IgD-negative memory B cell (primary cell): ENCODE measurements at regions not wholly inside any gene's neighbourhood (a gene's known extent, or its start where the extent isn't known, plus 50 kb on each side); places are given as distances from the start of the nearest gene placed in this dataset.

ENCODE experiments used
- H3K27ac Mint-ChIP-seq, 3 donors: one replicate each; pipeline ENCODE4 v1.8.0; 2020 to 2022; ENCODE audit warnings: mild to moderate bottlenecking in 3 of 3, mixed read lengths in 3 of 3, moderate library complexity in 1 of 3
- H3K27me3 Mint-ChIP-seq: one replicate; pipeline ENCODE4 v1.8.0; 2021; ENCODE audit warnings: mixed read lengths
- H3K36me3 Mint-ChIP-seq: one replicate; pipeline ENCODE4 v1.8.0; 2020; ENCODE audit warnings: mild to moderate bottlenecking, mixed read lengths
- H3K4me1 Mint-ChIP-seq, 3 donors: one replicate each; pipeline ENCODE4 v1.8.0; 2020 to 2022; ENCODE audit warnings: mixed read lengths in 3 of 3, mild to moderate bottlenecking in 1 of 3
- H3K4me3 Mint-ChIP-seq, 4 donors: one replicate each; pipeline ENCODE4 v1.8.0; 2020 to 2022; ENCODE audit warnings: mild to moderate bottlenecking in 4 of 4, mixed read lengths in 4 of 4, moderate library complexity in 3 of 4
- H3K9me3 Mint-ChIP-seq, 3 donors: one replicate each; pipeline ENCODE4 v1.8.0; 2020 to 2021; ENCODE audit warnings: mixed read lengths in 3 of 3, mild to moderate bottlenecking in 1 of 3

DNA sequence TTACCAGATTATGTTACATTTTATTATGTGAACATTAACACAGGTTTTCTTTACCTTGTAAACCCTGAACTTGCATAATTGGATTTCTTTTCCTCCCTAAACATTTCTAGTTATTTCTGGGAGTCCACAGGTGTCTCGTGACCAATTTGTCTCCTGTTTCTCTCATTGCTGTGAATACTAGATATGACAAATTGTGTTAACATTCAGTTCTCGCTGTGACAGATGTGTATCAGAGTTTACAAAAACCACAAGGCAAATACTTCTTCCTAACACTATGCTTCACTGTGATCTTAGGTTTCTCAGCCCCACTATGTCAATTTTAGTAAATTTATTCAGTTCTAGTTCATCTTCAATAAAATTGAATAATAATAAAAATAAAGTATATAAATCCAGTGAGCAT is 1554.9 kb downstream of the EFNB2 start:
- Mint-ChIP-seq H3K36me3 (no peaks in the 10 kb centered on the region), H3K27me3 (no peaks in the 10 kb centered on the region), H3K4me3 (no peak overlapping the region), H3K4me1 (peaks cover 0 to 8% (median 8%) of the 10 kb centered on the region in 3 donors), H3K9me3 (no peaks in the 10 kb centered on the region), H3K27ac (no peak overlapping the region)

DNA sequence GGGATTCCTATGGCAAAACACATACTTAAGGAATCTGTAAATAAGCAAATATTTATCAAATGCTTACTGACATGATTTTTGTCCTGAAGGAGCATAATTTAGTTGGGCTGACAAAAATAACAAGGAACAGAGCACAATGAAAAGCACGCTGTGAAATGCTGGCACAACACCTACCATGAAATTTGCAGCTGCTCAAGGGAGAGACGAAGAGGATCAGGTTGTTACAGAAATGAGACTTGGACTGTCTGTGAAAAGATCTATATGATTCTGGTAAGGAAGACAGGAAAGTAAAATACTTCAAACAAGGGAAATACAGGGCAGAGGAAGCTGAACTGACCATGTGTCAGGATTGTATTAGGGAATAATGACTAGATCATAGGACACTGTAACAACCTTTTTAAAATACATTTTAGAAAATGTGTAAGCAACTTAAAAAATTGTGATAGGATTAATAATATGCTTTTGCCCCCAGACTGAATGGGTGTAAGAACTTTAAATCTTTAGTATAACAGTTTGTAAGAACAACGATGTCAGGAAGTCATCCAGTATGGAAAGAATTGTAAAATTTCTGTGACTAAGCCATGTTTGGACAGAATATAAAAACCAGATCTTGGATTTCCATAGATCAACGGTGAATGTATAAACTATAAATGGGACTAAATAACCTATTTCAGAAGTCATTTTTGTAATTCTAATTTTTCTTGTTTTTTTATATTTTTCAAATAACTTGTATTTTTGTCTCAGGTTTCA is 1556.0 kb downstream of the EFNB2 start:
- H3K36me3 Mint-ChIP-seq, result no peaks in the 10 kb centered on the region
- peaks cover 0 to 5% (median 4%) of the 10 kb centered on the region in 3 donors for H3K4me1 Mint-ChIP-seq
- no peaks in the 10 kb centered on the region for H3K9me3 Mint-ChIP-seq
- H3K27ac Mint-ChIP-seq, result no peak overlapping the region
- H3K27me3 Mint-ChIP-seq, result no peaks in the 10 kb centered on the region
- H3K4me3 Mint-ChIP-seq, result no peak overlapping the region

DNA sequence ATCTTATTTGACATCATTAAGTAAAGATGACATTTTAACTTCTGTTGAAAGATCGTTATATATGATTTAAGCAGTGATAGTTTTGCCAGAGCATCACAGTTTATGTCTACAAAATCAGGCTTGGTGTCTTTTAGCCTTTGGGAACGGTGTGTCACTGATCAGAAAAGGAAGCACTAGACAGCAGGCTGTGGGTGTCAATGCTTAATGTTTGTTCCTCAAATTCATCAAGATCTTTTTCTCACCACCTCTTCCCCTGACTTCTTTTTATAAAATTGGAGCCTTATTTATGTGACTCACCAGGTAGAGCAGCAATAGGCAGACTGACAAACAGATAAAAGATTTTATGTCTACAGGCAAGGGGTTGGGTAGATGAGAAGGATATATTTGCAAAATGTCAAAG is 1558.5 kb downstream of the EFNB2 start:
- no peaks in the 10 kb centered on the region for H3K9me3 Mint-ChIP-seq
- H3K4me3 Mint-ChIP-seq, result no peak overlapping the region
- H3K36me3 Mint-ChIP-seq, result no peaks in the 10 kb centered on the region
- H3K4me1 Mint-ChIP-seq, result no peaks in the 10 kb centered on the region
- no peaks in the 10 kb centered on the region for H3K27me3 Mint-ChIP-seq
- no peak overlapping the region for H3K27ac Mint-ChIP-seq

DNA sequence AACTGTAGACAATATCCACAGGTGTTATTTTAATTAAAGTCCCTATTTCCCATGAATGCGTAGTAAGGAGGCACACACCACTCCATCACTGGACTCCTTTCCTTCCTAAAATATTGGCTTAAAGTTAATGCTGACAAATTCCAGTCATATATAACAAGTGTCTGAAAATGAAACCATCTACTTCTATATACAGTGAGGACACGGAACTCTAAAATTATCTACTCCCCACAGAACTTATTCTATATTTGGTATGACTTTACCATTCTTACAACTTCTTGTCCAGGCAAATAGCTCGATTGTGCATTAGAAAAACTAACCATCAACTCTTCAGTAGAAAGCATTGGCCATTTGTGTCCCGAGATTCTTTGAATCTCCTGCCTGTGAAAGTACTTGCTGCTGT is 1560.2 kb downstream of the EFNB2 start:
- H3K4me1 Mint-ChIP-seq, result no peaks in the 10 kb centered on the region
- H3K27ac Mint-ChIP-seq, result no peak overlapping the region
- no peak overlapping the region for H3K4me3 Mint-ChIP-seq

DNA sequence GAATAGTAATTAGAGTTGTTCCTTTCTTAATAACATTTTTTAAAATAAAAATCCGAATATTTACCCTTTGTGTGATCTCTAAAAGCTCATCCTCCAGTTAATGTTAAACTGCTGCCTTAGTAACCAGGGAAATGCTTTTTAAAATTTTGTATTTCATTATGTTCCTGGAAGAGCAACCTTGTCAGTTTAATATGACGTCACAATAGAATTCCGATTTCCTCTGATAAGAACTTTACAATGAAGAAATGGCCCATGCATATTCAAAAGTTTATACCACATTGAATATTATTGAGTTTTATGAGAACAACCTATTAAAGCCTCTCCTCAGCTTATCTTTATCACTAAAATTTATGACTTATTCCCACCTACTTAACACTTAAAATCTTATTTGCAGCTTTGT is 1566.6 kb downstream of the EFNB2 start:
- no peaks in the 10 kb centered on the region for H3K4me1 Mint-ChIP-seq
- H3K27ac Mint-ChIP-seq, result no peak overlapping the region
- no peaks in the 10 kb centered on the region for H3K27me3 Mint-ChIP-seq
- H3K9me3 Mint-ChIP-seq, result no peaks in the 10 kb centered on the region
- no peaks in the 10 kb centered on the region for H3K36me3 Mint-ChIP-seq
- no peak overlapping the region for H3K4me3 Mint-ChIP-seq

More for the DNA sequence above, 1560.2 kb downstream of the EFNB2 start:
- H3K27me3 Mint-ChIP-seq, result no peaks in the 10 kb centered on the region
- H3K9me3 Mint-ChIP-seq, result no peaks in the 10 kb centered on the region
- no peaks in the 10 kb centered on the region for H3K36me3 Mint-ChIP-seq

DNA sequence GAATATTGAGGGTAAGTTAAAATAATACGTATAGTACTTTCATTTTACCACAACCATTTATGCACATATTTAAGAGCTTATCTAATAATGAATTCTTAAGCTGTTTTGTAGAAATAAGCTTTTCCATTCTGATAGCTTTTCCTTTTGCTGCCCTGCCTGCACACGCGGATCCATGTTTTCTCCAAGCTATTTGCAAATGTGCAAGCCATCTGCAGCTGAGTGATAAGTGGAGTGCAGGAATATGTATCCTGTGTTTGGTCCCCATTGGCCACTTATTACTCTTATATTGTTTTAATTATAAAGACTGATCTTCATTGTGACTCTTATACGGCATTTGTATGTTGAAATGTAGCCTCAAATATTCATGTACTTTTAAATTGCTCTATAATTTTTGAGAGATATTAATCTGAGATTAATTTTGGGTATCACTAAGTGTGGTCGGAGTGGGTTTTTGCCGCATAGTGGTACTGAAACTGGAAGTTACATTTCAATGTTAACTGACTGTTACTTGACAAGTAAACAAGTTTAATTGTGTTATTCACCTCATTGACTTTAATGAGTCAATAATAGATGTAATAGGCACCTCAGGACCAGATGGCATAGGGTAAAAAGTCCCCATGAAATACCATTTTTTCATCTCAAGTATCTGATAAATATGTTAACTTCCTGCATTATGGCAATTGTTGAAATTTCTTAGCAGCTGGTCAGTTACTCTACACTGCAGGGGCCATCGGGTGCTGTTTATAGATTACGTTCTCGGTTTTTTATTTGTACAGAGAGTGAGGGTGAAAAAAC is 1567.4 kb downstream of the EFNB2 start:
- no peaks in the 10 kb centered on the region for H3K36me3 Mint-ChIP-seq
- H3K9me3 Mint-ChIP-seq, result no peaks in the 10 kb centered on the region
- no peak overlapping the region for H3K27ac Mint-ChIP-seq
- H3K27me3 Mint-ChIP-seq, result no peaks in the 10 kb centered on the region
- H3K4me1 Mint-ChIP-seq, result no peaks in the 10 kb centered on the region
- H3K4me3 Mint-ChIP-seq, result no peak overlapping the region

DNA sequence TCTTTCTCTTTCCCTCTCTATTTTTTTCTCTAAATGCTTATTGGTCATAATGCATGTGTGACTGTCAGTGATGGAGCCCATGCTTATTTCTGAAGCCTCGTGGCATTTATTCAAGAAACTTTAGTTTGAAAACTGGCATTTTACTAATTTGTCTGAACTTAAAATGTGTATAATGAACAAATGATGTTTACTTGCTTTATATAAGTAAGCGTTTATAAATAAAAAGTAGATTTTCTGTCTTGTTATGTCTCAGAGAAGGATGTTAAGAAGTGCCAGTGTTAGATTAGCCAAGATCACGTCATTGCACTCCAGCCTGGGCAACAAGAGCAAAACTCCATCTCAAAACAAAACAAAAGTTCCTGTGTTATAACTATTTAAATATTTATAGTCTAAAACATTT is 1568.1 kb downstream of the EFNB2 start:
- Mint-ChIP-seq H3K27ac (no peak overlapping the region), H3K9me3 (peaks cover 0 to under 1% (median 0%) of the 10 kb centered on the region in 3 donors), H3K4me1 (no peaks in the 10 kb centered on the region), H3K4me3 (no peak overlapping the region), H3K27me3 (no peaks in the 10 kb centered on the region), H3K36me3 (no peaks in the 10 kb centered on the region)

DNA sequence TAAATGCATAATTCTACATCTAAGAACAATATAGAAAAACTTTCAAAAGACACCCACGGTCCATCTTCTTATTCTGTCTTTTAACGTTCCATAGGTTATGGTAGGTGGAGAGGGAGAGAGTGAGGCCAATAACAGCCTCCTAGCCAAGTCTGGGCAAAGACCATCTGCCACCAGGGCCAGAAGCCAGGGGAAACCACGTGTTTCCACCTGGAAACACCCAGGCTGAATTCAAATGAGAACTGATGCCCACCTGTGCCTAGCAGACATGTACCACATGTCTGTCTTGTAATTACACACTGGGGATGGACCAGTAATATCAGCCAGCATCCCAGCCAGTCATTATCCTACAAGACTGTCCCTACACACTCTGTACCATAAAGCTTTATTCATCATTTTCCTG is 1573.1 kb downstream of the EFNB2 start:
- Mint-ChIP-seq H3K27ac (no peak overlapping the region), H3K27me3 (no peaks in the 10 kb centered on the region), H3K36me3 (no peaks in the 10 kb centered on the region), H3K9me3 (peaks cover 3 to 8% (median 4%) of the 10 kb centered on the region in 3 donors), H3K4me3 (no peak overlapping the region), H3K4me1 (no peaks in the 10 kb centered on the region)

DNA sequence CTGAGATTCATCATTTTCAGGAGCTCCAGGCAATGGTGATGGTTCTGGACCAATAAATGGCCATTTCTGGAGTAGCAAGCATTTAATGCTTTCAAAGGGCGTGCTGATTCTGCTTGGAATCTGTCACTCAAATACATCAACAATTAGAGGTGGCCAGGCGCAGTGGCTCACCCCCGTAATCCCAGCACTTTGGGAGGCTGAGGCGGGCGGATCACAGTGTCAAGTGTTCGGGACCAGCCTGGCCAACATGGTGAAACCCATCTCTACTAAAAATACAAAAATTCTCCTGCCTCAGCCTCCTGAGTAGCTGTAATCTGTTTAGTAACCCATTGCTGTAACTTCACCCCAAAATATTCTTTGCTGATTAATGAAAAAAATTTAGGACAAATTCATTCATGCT is 1574.2 kb downstream of the EFNB2 start:
- Mint-ChIP-seq H3K4me1 (no peaks in the 10 kb centered on the region), H3K4me3 (no peak overlapping the region), H3K9me3 (peaks cover 3 to 8% (median 4%) of the 10 kb centered on the region in 3 donors), H3K27me3 (no peaks in the 10 kb centered on the region), H3K27ac (no peak overlapping the region), H3K36me3 (no peaks in the 10 kb centered on the region)

DNA sequence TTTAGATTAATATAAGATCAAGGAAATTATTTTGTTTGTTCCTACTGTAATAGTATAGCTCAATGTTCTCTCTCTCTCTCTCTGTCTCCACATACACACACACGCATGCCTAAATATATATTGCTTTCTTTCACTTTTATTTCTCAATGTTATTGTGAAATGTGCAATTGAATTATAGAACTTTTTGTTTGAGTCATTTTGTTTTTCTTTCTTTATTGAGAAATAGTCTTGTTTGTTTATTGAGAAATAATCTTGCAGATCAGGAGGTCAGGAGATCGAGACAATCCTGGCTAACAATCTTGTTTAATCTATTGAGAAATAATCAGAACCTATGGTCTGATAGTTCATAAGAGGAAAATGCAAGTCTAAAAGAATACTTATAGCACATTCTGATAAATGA is 1581.3 kb downstream of the EFNB2 start:
- no peak overlapping the region for H3K4me3 Mint-ChIP-seq
- H3K27ac Mint-ChIP-seq, result no peak overlapping the region
- H3K27me3 Mint-ChIP-seq, result no peaks in the 10 kb centered on the region
- peaks cover 0 to 2% (median 0%) of the 10 kb centered on the region in 3 donors for H3K4me1 Mint-ChIP-seq
- H3K36me3 Mint-ChIP-seq, result no peaks in the 10 kb centered on the region
- H3K9me3 Mint-ChIP-seq, result no peaks in the 10 kb centered on the region

DNA sequence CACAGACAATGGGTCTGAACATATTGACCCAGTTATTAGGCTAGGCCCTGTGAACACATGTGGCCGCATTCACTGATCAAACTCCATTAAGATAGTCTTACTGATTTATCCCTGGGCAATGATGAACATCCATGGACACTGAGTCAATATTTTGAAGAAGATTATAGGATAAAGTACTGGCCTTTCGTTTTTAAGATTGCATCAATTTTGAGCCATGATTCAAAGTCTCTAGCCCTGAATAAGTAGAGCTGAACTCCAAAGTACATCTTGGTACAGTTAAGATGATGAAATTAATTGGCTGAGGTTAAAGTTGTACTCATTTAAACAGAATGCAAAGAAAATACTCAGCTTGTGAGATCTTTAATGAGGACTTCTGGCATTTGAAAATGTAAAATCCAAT is 1581.9 kb downstream of the EFNB2 start:
- H3K4me3 Mint-ChIP-seq, result no peak overlapping the region
- peaks cover 0 to 2% (median 0%) of the 10 kb centered on the region in 3 donors for H3K4me1 Mint-ChIP-seq
- H3K27ac Mint-ChIP-seq, result no peak overlapping the region
- no peaks in the 10 kb centered on the region for H3K27me3 Mint-ChIP-seq
- H3K9me3 Mint-ChIP-seq, result no peaks in the 10 kb centered on the region
- no peaks in the 10 kb centered on the region for H3K36me3 Mint-ChIP-seq

DNA sequence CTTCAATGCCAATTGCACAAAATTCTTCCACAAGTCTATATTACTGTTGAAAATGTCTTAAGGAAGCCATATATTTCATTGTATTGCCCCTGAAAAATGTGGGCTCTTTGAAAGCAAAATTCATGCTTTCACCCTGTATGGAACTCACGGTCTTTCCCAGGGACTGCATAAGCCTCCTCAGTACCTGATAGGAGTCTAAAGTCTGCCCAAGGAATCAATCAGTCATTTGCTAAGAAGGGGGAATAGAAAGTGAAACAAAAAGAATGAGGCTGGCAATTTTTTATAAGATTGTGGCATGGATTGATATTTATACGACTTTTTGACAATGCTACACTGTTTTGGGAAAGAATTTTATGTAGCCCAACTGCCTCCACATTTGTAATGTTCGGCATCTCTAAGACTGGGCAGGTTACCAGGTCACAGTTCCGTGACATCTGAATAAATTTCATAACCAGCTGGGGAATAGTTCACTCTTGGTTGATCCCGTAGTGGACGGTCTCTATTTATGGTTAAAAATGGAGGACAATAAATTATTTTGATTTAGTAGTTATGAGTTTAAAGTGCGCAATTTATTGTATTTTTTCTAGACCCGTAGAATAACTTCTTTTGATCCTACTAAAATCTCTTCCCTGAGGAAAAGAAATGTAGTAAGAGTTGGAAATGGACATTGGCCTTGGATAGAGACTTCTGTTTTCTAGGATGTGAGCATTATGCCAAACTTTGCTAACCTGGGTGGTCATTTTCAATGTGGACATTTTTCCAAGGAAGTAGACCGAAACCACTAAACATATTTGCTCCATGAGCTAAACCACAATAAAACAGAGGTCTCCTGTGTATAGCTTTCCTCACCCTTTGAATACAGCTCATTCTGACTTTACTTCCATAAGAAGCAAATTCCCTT is 1585.4 kb downstream of the EFNB2 start:
- Mint-ChIP-seq H3K36me3 (no peaks in the 10 kb centered on the region), H3K9me3 (no peaks in the 10 kb centered on the region), H3K27me3 (no peaks in the 10 kb centered on the region), H3K27ac (no peak overlapping the region), H3K4me3 (no peak overlapping the region), H3K4me1 (peaks cover 0 to 2% (median 0%) of the 10 kb centered on the region in 3 donors)

DNA sequence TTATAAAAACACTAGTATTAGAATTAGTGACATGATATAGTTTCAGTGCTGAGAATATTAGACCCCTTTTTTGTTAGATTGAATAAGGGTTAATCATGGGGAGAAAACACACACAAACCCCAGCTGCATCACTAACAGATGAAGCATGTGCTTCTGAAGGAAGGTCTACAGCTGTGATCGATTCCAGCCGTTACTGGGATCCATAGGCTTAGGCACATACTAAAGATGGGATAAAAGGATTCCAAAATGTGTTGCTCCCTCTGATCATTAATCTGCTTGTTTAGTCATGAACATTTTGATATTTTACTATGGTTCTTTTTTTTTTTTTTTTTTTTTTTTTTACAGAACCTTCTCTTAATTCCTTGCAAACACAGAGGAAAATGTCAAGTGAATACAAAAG is 1591.3 kb downstream of the EFNB2 start:
- Mint-ChIP-seq H3K4me3 (no peak overlapping the region), H3K4me1 (no peaks in the 10 kb centered on the region), H3K27ac (no peak overlapping the region), H3K36me3 (no peaks in the 10 kb centered on the region), H3K9me3 (no peaks in the 10 kb centered on the region), H3K27me3 (no peaks in the 10 kb centered on the region)

DNA sequence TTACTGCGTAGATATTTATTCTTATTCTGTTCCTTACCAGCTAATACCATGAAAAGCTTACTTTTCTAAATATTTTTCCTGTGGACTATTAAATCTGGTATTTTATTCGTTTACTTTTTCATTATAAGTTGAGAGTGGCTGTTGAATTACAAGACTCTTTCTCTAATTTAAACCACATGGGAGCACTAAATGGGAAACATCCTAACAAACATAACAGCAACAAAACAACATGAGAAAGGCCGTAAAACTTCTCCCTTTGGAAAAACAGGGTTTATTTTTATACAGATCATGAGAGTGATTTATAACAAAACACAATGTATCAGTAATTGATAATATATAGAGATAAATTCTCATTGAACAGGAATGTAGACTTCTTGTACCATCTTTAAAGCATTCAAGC is 1592.1 kb downstream of the EFNB2 start:
- no peaks in the 10 kb centered on the region for H3K27me3 Mint-ChIP-seq
- H3K4me3 Mint-ChIP-seq, result no peak overlapping the region
- H3K9me3 Mint-ChIP-seq, result no peaks in the 10 kb centered on the region
- H3K4me1 Mint-ChIP-seq, result no peaks in the 10 kb centered on the region
- no peaks in the 10 kb centered on the region for H3K36me3 Mint-ChIP-seq
- H3K27ac Mint-ChIP-seq, result no peak overlapping the region

DNA sequence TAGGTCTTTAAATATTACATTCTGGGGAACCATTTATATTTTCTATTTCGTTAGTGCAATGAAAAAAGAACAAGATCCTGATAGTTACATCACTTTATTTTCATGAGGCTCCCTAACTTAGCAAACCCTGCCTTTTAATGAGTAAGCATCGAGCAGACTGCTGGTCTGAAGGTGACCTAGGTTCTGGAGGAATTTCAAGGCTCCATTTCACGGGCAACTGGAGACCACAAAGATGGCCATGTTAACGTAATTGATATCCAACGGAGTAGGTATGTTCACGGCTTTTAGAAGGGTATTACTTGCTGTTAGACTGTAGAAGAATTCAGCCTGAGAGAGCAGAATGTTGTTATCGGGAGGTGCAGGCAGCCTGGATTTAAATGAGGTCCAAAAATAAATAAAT is 1597.6 kb downstream of the EFNB2 start:
- H3K27ac Mint-ChIP-seq, result no peak overlapping the region
- H3K4me3 Mint-ChIP-seq, result no peak overlapping the region

More for the DNA sequence above, 1597.6 kb downstream of the EFNB2 start:
- peaks cover 0 to 2% (median 0%) of the 10 kb centered on the region in 3 donors for H3K9me3 Mint-ChIP-seq
- peaks cover 1% of the 10 kb centered on the region for H3K36me3 Mint-ChIP-seq
- H3K27me3 Mint-ChIP-seq, result no peaks in the 10 kb centered on the region
- no peaks in the 10 kb centered on the region for H3K4me1 Mint-ChIP-seq
